H1 (cell line): ENCODE measurements at regions not wholly inside any gene's neighbourhood (a gene's known extent, or its start where the extent isn't known, plus 50 kb on each side); places are given as distances from the start of the nearest gene placed in this dataset.

Source experiments
- ATF3 ChIP-seq: IDR thresholded peaks from 2 replicates; pipeline ENCODE4 v1.6.1; 2011; ENCODE audit warnings: low read depth, mild to moderate bottlenecking, low read length; ENCODE audit not compliant: insufficient read depth
- BACH1 ChIP-seq: IDR thresholded peaks from 2 replicates; pipeline ENCODE4 v1.6.1; 2012; ENCODE audit warnings: low read length, improper control_type of control experiment
- HDAC2 ChIP-seq, 2 experiments: fragments of 300-600 bp in 1 of 2; sonication (generic) in 1 of 2; IDR thresholded peaks; 2 replicates each; pipeline ENCODE4 v1.6.1; 2011 to 2012; ENCODE audit warnings: low read depth in 2 of 2, low read length in 2 of 2, mild to moderate bottlenecking in 2 of 2, moderate library complexity in 2 of 2, borderline replicate concordance in 1 of 2, inconsistent platforms in 1 of 2
- POLR2A ChIP-seq, 2 experiments: IDR thresholded peaks; 1 replicate in 1 of 2; 2 replicates in 1 of 2; pipeline ENCODE4 v1.6.1; 2011; ENCODE audit warnings: low read depth in 2 of 2, low read length in 2 of 2, mild to moderate bottlenecking in 2 of 2; ENCODE audit errors: control extremely low read depth in 1 of 2
- SP1 ChIP-seq: IDR thresholded peaks from 2 replicates; pipeline ENCODE4 v1.6.1; 2011; ENCODE audit warnings: low read depth, low read length

DNA sequence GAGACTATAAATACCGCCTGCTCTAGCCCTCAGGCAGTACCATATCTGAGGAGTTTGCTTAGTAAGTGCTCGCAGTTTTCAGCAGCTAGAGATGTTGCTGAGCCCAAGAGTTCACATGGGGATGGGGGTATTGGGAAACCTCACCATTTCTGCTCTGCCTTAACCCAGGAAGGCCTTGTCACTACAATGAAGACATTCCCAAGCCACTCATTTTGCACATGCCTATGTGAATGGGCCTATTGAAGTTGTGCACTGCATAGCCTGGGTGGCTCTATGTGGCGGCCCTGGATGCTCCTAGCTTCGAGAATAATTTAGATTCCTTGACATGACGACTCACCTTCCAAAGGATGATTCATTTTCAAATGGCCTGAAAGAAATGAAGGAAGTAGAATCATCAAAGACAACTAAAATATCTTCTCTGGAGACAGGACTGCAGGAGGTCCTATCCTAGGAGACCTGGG, 163.4 kb downstream of the ADAMTS15 start (continued):
- TF ChIP-seq HDAC2 (IDR thresholded peaks at IDR 0.05; ENCODE audit: borderline replicate concordance in 1 of 2, low read depth in 2 of 2, low read length in 2 of 2) (no peak), POLR2A (IDR thresholded peaks at IDR 0.05; ENCODE audit: control extremely low read depth in 1 of 2, low read depth in 2 of 2, low read length in 2 of 2) (no peak), SP1 (no peak), ATF3 (no peak), BACH1 (no peak)
